ENCODE measurements at regions not wholly inside any gene's neighbourhood (a gene's known extent, or its start where the extent isn't known, plus 50 kb on each side); places are given as distances from the start of the nearest gene placed in this dataset.
"Not testable (repeated sequence)": the region's sequence is repeated elsewhere in the genome, so short reads cannot be mapped to it uniquely, and the experiment has no call there.

DNA sequence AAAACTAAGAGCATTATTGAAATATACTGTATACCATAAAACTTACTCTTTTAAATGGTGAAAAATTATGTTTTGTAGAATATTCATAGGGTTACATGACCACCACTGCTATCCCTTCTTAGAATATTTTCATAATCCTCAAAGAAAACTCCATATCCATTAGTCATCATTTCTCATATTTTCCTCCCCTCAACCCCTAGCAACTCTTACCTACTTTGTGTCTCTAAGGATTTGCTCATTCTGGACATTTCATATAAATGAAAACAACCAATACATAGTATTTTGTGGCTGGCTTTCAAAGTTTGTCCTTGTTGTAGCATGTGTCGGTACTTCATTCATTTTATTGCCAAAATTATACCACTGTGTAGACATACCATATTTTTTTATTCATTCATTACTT is 863.8 kb downstream of the KCNA4 start:
- DNase-seq = no peak

GRCh38 chr11:29142573-29142972 is 874.3 kb downstream of the KCNA4 start:
- not testable (repeated sequence) for DNase-seq

DNA sequence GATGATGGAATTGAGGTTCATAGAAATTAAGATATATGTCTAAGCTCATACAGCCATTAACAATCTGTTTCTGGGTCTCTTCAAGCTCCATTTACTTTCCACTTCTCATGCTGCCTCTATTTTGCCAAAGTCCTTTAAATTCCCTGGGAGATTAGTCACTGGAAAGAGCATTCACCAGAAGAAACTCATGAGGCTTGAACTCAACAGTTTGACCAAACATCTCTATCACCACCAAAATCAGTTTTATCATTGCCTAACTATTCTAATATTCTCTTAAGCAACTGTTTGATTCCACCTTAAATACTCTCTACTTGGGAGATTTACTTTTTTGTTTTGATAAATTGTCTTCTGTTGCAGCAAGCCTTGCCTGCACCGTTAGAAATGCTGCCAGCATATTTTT is 881.3 kb downstream of the KCNA4 start:
- no peak for DNase-seq

- no peak for DNase-seq
Measured at GRCh38 chr11:29131055-29131454, 885.8 kb downstream of the KCNA4 start.

DNA sequence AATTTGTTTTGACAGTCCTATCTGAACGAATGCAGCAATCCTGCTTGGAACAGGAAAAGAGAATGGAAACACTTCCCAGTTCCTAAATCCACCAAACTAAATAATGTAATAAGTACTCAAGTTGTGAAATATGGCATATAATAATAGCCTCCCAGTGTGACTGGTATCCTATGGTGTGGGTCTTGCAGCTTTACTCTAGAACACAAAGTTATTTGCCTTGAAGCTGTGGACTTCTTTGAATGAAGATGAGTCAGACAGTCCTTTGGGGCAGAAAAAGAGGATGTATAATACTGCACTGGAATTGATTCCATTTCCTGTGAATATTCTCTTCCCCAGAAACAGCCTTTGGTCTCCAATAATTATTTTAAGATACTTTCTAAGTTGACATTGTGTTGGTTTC is 887.0 kb downstream of the KCNA4 start:
- DNase-seq = no peak

- no peak for DNase-seq
Measured at GRCh38 chr11:29127461-29127860, 889.4 kb downstream of the KCNA4 start.

GRCh38 chr11:29125606-29126005 is 891.2 kb downstream of the KCNA4 start:
- DNase-seq = no peak

DNA sequence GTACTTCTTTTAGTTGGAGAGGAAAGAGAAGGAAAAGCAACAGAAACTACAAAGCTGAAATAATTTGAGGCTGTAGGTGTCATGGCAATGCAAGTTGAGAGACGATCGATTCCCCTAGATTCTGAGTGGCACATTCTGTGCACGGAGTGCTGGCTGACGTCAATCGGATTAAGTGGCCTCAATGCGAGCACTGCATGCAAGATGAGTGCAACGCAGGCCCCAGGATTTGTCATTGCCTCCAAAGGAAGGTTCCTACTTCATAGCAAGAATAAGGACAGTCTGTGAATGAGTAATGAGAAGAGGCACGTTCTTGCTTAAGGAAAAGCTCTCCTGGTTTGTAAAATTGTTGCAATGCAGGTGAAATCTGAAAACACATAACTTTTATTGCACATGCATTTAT is 892.4 kb downstream of the KCNA4 start:
- DNase-seq = peak; percentile 37

GRCh38 chr11:29119707-29120618 is 896.9 kb downstream of the KCNA4 start:
- no peak for DNase-seq

GRCh38 chr11:29119116-29119515 is 897.7 kb downstream of the KCNA4 start:
- DNase-seq = no peak

DNA sequence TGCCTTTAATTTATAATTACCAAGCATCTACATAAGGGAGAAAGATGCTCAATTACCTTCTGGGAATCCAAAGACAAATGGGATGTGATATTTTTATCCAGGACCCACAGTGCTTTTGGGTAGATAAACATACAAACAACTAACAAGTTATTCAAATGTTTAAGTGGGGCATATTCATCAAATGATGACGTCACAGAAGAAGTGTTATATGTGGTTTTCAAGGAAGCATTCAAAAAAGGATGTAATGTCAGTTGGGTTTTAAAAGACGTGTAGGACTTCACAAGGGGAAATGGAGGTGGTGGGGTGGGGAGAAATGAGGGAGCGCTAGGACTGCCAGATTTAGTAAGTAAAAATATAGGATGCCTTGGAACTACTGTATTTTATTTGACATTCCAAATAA is 915.9 kb downstream of the KCNA4 start:
- no peak for DNase-seq

- DNase-seq = no peak
Measured at GRCh38 chr11:29095821-29096220, 921.0 kb downstream of the KCNA4 start.

- DNase-seq = no peak
Measured at GRCh38 chr11:29093416-29094120, 923.3 kb downstream of the KCNA4 start.

GRCh38 chr11:29087200-29087812 is 929.5 kb downstream of the KCNA4 start:
- DNase-seq = no peak

DNA sequence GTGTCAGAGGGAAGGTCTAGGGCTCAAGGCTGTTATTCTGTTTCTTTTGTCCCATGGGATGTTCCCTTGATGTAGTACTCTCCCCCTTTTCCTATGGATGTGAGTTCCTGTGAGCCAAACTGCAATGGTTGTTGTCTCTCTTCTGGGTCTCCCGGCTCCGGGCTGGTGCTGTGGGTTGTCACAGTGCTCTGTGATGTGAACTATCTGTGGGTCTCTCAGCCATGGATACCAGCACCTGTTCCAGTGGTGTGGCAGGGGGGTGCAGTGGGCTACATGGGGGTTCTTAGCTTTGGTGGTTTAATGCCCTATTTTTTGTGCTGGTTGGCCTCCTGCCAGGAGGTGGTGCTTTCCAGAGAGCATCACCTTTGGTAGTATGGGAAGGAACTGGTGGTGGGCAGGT is 941.1 kb downstream of the KCNA4 start:
- DNase-seq = no peak

- DNase-seq = no peak
Measured at GRCh38 chr11:29063630-29064361, 953.0 kb downstream of the KCNA4 start.

GRCh38 chr11:29061452-29061851 is 953.3 kb downstream of the METTL15 start:
- DNase-seq = no peak

GRCh38 chr11:29056487-29056886 is 948.3 kb downstream of the METTL15 start:
- DNase-seq = not testable (repeated sequence)

- no peak for DNase-seq
Measured at GRCh38 chr11:29051935-29052334, 943.7 kb downstream of the METTL15 start.

DNA sequence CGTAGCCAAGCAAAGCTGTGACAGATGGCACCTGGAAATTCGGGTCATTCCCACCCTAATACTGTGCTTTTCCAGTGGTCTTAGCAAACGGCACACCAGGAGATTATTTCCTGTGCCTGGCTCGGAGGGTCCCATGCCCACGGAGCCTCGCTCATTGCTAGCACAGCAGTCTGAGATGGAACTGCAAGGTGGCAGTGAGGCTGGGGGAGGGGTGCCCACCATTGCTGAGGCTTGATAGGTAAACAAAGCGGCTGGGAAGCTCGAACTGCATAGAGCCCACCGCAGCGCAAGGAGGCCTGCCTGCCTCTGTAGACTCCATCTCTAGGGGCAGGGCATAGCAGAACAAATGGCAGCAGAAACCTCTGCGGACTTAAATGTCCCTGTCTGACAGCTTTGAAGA is 942.8 kb downstream of the METTL15 start:
- not testable (repeated sequence) for DNase-seq

DNA sequence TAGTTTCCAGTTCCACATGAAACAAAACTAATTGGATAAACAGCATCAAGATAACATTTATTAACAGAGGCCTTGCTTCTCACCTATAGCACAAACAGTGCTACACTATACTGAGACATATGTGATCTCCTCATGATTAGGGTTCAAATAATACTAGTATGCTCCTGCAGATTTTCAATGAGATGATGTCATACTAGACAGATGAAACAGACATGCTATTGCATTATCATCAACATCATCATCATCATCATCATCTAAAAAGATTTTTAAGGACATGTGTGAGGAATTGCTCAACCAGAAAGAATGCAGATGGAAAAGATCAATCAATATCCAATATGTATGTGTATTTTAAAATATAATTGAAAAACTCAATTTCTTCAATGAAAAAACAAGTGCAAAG is 932.3 kb downstream of the METTL15 start:
- no peak for DNase-seq

DNA sequence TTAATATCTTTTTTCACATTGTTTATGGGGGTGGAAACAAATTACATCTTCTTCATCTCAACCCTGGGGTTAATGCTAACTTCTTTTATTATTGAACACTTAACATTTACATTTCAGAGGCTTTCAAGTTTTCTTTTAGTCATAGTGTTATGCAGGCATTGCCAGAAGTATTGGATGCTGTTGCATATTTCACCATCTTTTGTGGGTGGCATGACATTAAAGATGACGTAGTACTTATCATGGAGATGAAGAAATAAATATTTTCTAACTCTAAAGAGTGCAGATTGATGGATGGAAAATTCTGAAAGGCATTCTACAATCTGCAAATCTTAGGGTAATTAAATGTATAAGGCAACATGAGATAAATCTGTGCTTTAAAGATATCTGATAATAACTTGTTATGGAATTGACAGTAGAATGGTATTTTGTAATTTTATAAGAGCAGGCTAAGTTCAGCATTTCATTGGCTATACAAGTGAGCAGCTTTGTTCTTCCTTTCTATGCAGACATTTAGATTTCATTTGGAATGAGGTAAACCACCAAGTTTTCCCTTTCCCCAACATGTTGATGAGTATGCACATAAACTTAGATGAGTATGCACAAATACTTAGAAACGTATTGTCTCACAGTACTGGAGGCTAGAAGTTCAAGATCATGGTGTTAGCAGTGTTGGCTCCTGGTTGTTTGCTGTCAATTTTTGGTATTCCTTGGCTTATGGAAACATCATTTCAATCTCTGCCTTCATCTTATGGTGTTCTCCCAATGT is 924.4 kb downstream of the METTL15 start:
- DNase-seq = no peak

All from NCI-H524 treated with DMSO at 0.1 percent for 48 hours (cell line).